ENCODE measurements at regions not wholly inside any gene's neighbourhood (a gene's known extent, or its start where the extent isn't known, plus 50 kb on each side); places are given as distances from the start of the nearest gene placed in this dataset.

GRCh38 chr6:44049989-44050871, 77.0 kb downstream of the MRPL14 start:
- Histone ChIP-seq H4K20me1 (ENCODE audit: control insufficient read depth, insufficient read depth) (no peaks in the 10 kb centered on the region), H3K27me3 (replicated peaks in 1 of 2; ENCODE audit: control insufficient read depth in 2 of 2, insufficient read depth in 2 of 2, low read length in 1 of 2) (no peaks in the 10 kb centered on the region), H2AFZ (ENCODE audit: control insufficient read depth, low read depth, low read length) (no peak overlapping the region), H3K36me3 (ENCODE audit: control insufficient read depth in 2 of 2, insufficient read depth in 2 of 2, low read length in 1 of 2) (no peaks in the 10 kb centered on the region), H3K9ac (ENCODE audit: control insufficient read depth, insufficient read depth, low read length) (no peak overlapping the region), H3K4me3 (no peak overlapping the region), H3K27ac (ENCODE audit: control insufficient read depth, insufficient read depth) (no peak overlapping the region), H3K4me1 (ENCODE audit: control insufficient read depth, insufficient read depth, low read length) (peaks cover 13% of the 10 kb centered on the region), H3K9me3 (replicated peaks; ENCODE audit: control insufficient read depth, insufficient read depth, low read length) (no peaks in the 10 kb centered on the region; the same call in 2 of the 3 replicates), H3K79me2 (ENCODE audit: control insufficient read depth, insufficient read depth, low read length) (no peaks in the 10 kb centered on the region), H3K4me2 (ENCODE audit: control insufficient read depth, insufficient read depth) (no peak overlapping the region; the same call in 1 of the 2 replicates)
- WGBS (ENCODE audit: insufficient coverage, insufficient replicate concordance, low lambda C conversion rate, missing lambda C conversion rate), result 48% methylated on average over 6 of the region's 6 CpGs
- RAD21 ChIA-PET (ENCODE audit: unreplicated experiment), result interaction anchor here (0.8 to 1.9 kb wide), 2 partner anchors 12 to 45 kb away, joined by 3 to 4 read pairs; no protein-coding TSS in a partner anchor
- DNase-seq (ENCODE audit: low read depth, low spot score) (no peak), ATAC-seq (no peak), FAIRE-seq (no peak)
- CTCF ChIA-PET, result interaction anchor here (0.6 to 1.9 kb wide), 7 partner anchors 8 to 264 kb away, joined by 3 to 9 read pairs (median 4); no protein-coding TSS in a partner anchor
- no TSS peak for BruUV-seq (replicated peaks)
- POLR2A ChIA-PET, result interaction anchor here (0.5 kb wide), 1 partner anchor 61 kb away, joined by 6 read pairs; no protein-coding TSS in a partner anchor
- SMC1A ChIA-PET (ENCODE audit: uncharacterized antibody, unreplicated experiment), result interaction anchor here (0.8 to 1.6 kb wide), 6 partner anchors 8 to 31 kb away, joined by 3 to 4 read pairs (median 3); no protein-coding TSS in a partner anchor
- in situ Hi-C loops (cut with MboI), result no loop called here
- intact Hi-C loops (cut with micrococcal nuclease; ENCODE audit: unreplicated experiment), result no loop called here
- TF ChIP-seq SP1 (IDR thresholded peaks at IDR 0.05; ENCODE audit: low read depth, low read length) (no peak), NR2C2 (IDR thresholded peaks at IDR 0.05; ENCODE audit: borderline replicate concordance, control insufficient read depth, insufficient read length, low read depth) (no peak), CEBPZ (IDR thresholded peaks at IDR 0.05; ENCODE audit: low read depth, low read length) (no peak), KLF5 (IDR thresholded peaks at IDR 0.05; ENCODE audit: partially characterized antibody) (no peak), KAT2A (conservative IDR thresholded peaks at IDR 0.05; ENCODE audit: control insufficient read depth, low read depth, low read length) (no peak), E2F4 (IDR thresholded peaks at IDR 0.05; ENCODE audit: low read depth, low read length) (no peak), EGR1 (IDR thresholded peaks at IDR 0.05; ENCODE audit: borderline replicate concordance in 1 of 2, low read depth in 2 of 2, low read length in 2 of 2) (no peak), CTCF (IDR thresholded peaks at IDR 0.05 in 2 of 3, conservative IDR thresholded peaks at IDR 0.05 in 1 of 3; ENCODE audit: control insufficient read depth in 2 of 3, extremely low read depth in 1 of 3, insufficient read depth in 1 of 3, low read depth in 3 of 3, low read length in 3 of 3) (no peak), BCLAF1 (IDR thresholded peaks at IDR 0.05) (no peak), CHD2 (IDR thresholded peaks at IDR 0.05; ENCODE audit: borderline replicate concordance, low read depth, low read length) (no peak), POLR2A (IDR thresholded peaks at IDR 0.05; ENCODE audit: low read depth, low read length) (no peak), SUPT20H (IDR thresholded peaks at IDR 0.05; ENCODE audit: borderline replicate concordance, control insufficient read depth, low read depth, low read length) (no peak)
